OCI-LY1 (cell line): ENCODE measurements at regions not wholly inside any gene's neighbourhood (a gene's known extent, or its start where the extent isn't known, plus 50 kb on each side); places are given as distances from the start of the nearest gene placed in this dataset.

Experiments used
- H2AFZ ChIP-seq: fragments of 200-600 bp; sonication (generic), shearing (Covaris generic); 2 replicates; pipeline ENCODE4 v1.6.0; 2014; ENCODE audit warnings: antibody characterized with exemption, mild to moderate bottlenecking, low read length
- H3F3A ChIP-seq: fragments of 200-600 bp; sonication (generic), shearing (Covaris generic); 2 replicates; pipeline ENCODE4 v1.6.0; 2014; ENCODE audit warnings: mild to moderate bottlenecking, antibody characterized with exemption, low read length, moderate library complexity; ENCODE audit not compliant: insufficient read depth
- H3K27ac ChIP-seq: fragments of 200-600 bp; sonication (generic); 2 replicates; pipeline ENCODE4 v1.5.1; 2014; ENCODE audit warnings: low read length, mixed run types, mild to moderate bottlenecking, low read depth; ENCODE audit not compliant: poor library complexity, severe bottlenecking
- H3K27me3 ChIP-seq: fragments of 200-600 bp; sonication (generic); 2 replicates; pipeline ENCODE4 v1.6.0; 2014; ENCODE audit warnings: antibody characterized with exemption, mild to moderate bottlenecking, low read length, moderate library complexity; ENCODE audit not compliant: insufficient read depth
- H3K36me3 ChIP-seq: fragments of 200-600 bp; sonication (generic); 2 replicates; pipeline ENCODE4 v1.6.1; 2014; ENCODE audit warnings: mild to moderate bottlenecking, antibody characterized with exemption, low read length, moderate library complexity, mixed read lengths; ENCODE audit not compliant: insufficient read depth
- H3K4me1 ChIP-seq: fragments of 200-600 bp; sonication (generic); 2 replicates; pipeline ENCODE4 v1.5.1; 2014; ENCODE audit warnings: mild to moderate bottlenecking, low read length, moderate library complexity; ENCODE audit not compliant: insufficient read depth, severe bottlenecking
- H3K4me2 ChIP-seq: fragments of 200-600 bp; sonication (generic), shearing (Covaris generic); 2 replicates; pipeline ENCODE4 v1.6.1; 2014; ENCODE audit warnings: low read length
- H3K4me3 ChIP-seq: fragments of 200-600 bp; sonication (generic); 2 replicates; pipeline ENCODE4 v1.5.1; 2014; ENCODE audit warnings: low read length, low read depth, mild to moderate bottlenecking, mixed read lengths; ENCODE audit not compliant: poor library complexity, severe bottlenecking
- H3K79me2 ChIP-seq: fragments of 200-600 bp; shearing (Covaris generic); 2 replicates; pipeline ENCODE4 v1.6.1; 2016; ENCODE audit warnings: mixed run types, low read length, mixed read lengths; ENCODE audit not compliant: insufficient read depth
- H3K9ac ChIP-seq: fragments of 200-600 bp; sonication (generic), shearing (Covaris generic); 2 replicates; pipeline ENCODE4 v1.6.1; 2014; ENCODE audit warnings: mild to moderate bottlenecking, low read length, mixed read lengths
- H3K9me2 ChIP-seq: fragments of 200-600 bp; sonication (generic), shearing (Covaris generic); 2 replicates; pipeline ENCODE4 v1.6.1; 2014; ENCODE audit warnings: low read depth, mild to moderate bottlenecking, low read length, mixed read lengths
- H3K9me3 ChIP-seq: fragments of 200-600 bp; shearing (Covaris generic); 2 replicates; pipeline ENCODE4 v1.6.1; 2014; ENCODE audit warnings: low read length, mixed read lengths
- H4K20me1 ChIP-seq: fragments of 200-600 bp; sonication (generic), shearing (Covaris generic); 2 replicates; pipeline ENCODE4 v1.6.0; 2016; ENCODE audit warnings: mild to moderate bottlenecking, low read length; ENCODE audit not compliant: insufficient read depth
- CTCF ChIP-seq: fragments of 200-600 bp; sonication (generic), shearing (Covaris generic); IDR thresholded peaks from 2 replicates; pipeline ENCODE4 v1.5.1; 2017; ENCODE audit warnings: mild to moderate bottlenecking, antibody characterized with exemption, low read length, moderate library complexity, mixed read lengths
- EZH2 ChIP-seq: fragments of 200-600 bp; sonication (generic), shearing (Covaris generic); IDR thresholded peaks from 2 replicates; pipeline ENCODE4 v1.8.0; 2017; ENCODE audit warnings: borderline replicate concordance, mixed run types, mild to moderate bottlenecking, antibody characterized with exemption, low read length, moderate library complexity, mixed read lengths

GRCh38 chr3:89699771-89700170, 592.4 kb downstream of the EPHA3 start:
- no peak overlapping the region for H3K4me2 ChIP-seq

GRCh38 chr3:89702404-89702803, 595.0 kb downstream of the EPHA3 start:
- Histone ChIP-seq H3K9ac (no peak overlapping the region), H3K27me3 (no peaks in the 10 kb centered on the region), H3K9me3 (no peaks in the 10 kb centered on the region)

More at GRCh38 chr3:89699771-89700170, 592.4 kb downstream of the EPHA3 start:
- no peak overlapping the region for H2AFZ ChIP-seq
- TF ChIP-seq CTCF (0 out of 2 replicates have a peak, but pooled peaks have one; percentile 9), EZH2 (no peak)
- H3K9ac ChIP-seq: no peak overlapping the region
- H3K9me2 ChIP-seq: no peaks in the 10 kb centered on the region
- no peaks in the 10 kb centered on the region for H3K9me3 ChIP-seq
- H3K79me2 ChIP-seq: no peaks in the 10 kb centered on the region
- no peaks in the 10 kb centered on the region for H3K4me1 ChIP-seq
- H3K36me3 ChIP-seq: no peaks in the 10 kb centered on the region
- H3K4me3 ChIP-seq: no peak overlapping the region
- no peaks in the 10 kb centered on the region for H3F3A ChIP-seq
- no peaks in the 10 kb centered on the region for H4K20me1 ChIP-seq
- H3K27ac ChIP-seq: no peak overlapping the region
- no peaks in the 10 kb centered on the region for H3K27me3 ChIP-seq

GRCh38 chr3:89713196-89713595, 605.8 kb downstream of the EPHA3 start:
- Histone ChIP-seq H3K27ac (no peak overlapping the region), H3K9me3 (no peaks in the 10 kb centered on the region; the same call in 1 of the 2 replicates), H3K4me2 (no peak overlapping the region), H3K9ac (no peak overlapping the region), H3K27me3 (no peaks in the 10 kb centered on the region), H3K9me2 (no peaks in the 10 kb centered on the region), H4K20me1 (no peaks in the 10 kb centered on the region), H3K4me3 (no peak overlapping the region), H2AFZ (no peak overlapping the region), H3K36me3 (no peaks in the 10 kb centered on the region), H3K79me2 (no peaks in the 10 kb centered on the region), H3F3A (no peaks in the 10 kb centered on the region), H3K4me1 (no peaks in the 10 kb centered on the region)
- TF ChIP-seq EZH2: no peak
- no peak for TF ChIP-seq CTCF

More at GRCh38 chr3:89702404-89702803, 595.0 kb downstream of the EPHA3 start:
- Histone ChIP-seq H3K36me3 (no peaks in the 10 kb centered on the region), H3K4me3 (no peak overlapping the region), H3F3A (no peaks in the 10 kb centered on the region), H3K27ac (no peak overlapping the region), H3K4me2 (no peak overlapping the region), H3K9me2 (no peaks in the 10 kb centered on the region), H4K20me1 (no peaks in the 10 kb centered on the region), H3K79me2 (no peaks in the 10 kb centered on the region), H3K4me1 (no peaks in the 10 kb centered on the region), H2AFZ (no peak overlapping the region)
- TF ChIP-seq EZH2 (no peak), CTCF (no peak)
